ENCODE measurements at regions not wholly inside any gene's neighbourhood (a gene's known extent, or its start where the extent isn't known, plus 50 kb on each side); places are given as distances from the start of the nearest gene placed in this dataset.
A peak's percentile ranks its signal among the peaks of the same experiment; 100 is the strongest.

- DNase-seq (ENCODE audit: low read depth in 1 of 2, low spot score in 1 of 2): no peak
- Histone ChIP-seq H3K27ac (replicated peaks) (peak overlapping the region; percentile 37), H3K27me3 (ENCODE audit: insufficient read depth, poor library complexity, severe bottlenecking) (no peaks in the 10 kb centered on the region), H3K4me3 (replicated peaks; ENCODE audit: insufficient read depth, low read length) (no peak overlapping the region)
- TF ChIP-seq POLR2AphosphoS5 (IDR thresholded peaks at IDR 0.05; ENCODE audit: low read depth) (no peak), CTCF (IDR thresholded peaks at IDR 0.05; ENCODE audit: insufficient read depth, low read length) (no peak), REST (IDR thresholded peaks at IDR 0.05; ENCODE audit: insufficient replicate concordance, low read depth) (no peak), SPI1 (IDR thresholded peaks at IDR 0.05; ENCODE audit: borderline replicate concordance, low read depth) (no peak)
Measured at GRCh38 chr2:38441346-38441745, 64.3 kb upstream of the ATL2 start.

- peak; percentile 14 to 62 for DNase-seq (ENCODE audit: low read depth in 1 of 2, low spot score in 1 of 2)
- Histone ChIP-seq H3K4me3 (replicated peaks; ENCODE audit: insufficient read depth, low read length) (no peak overlapping the region), H3K27me3 (ENCODE audit: insufficient read depth, poor library complexity, severe bottlenecking) (no peaks in the 10 kb centered on the region), H3K27ac (replicated peaks) (peak overlapping the region; percentile 37)
- TF ChIP-seq SPI1 (IDR thresholded peaks at IDR 0.05; ENCODE audit: borderline replicate concordance, low read depth) (no peak), POLR2AphosphoS5 (IDR thresholded peaks at IDR 0.05; ENCODE audit: low read depth) (0 out of 2 replicates have a peak, but pooled peaks have one; percentile 19)
Measured at GRCh38 chr2:38440655-38441054, 63.6 kb upstream of the ATL2 start.

- DNase-seq (ENCODE audit: low read depth in 1 of 2, low spot score in 1 of 2): no peak
- Histone ChIP-seq H3K27me3 (ENCODE audit: insufficient read depth, poor library complexity, severe bottlenecking) (no peaks in the 10 kb centered on the region), H3K27ac (replicated peaks) (peak overlapping the region; percentile 9; the same call in 1 of the 2 replicates), H3K4me3 (replicated peaks; ENCODE audit: insufficient read depth, low read length) (no peak overlapping the region)
- TF ChIP-seq POLR2AphosphoS5 (IDR thresholded peaks at IDR 0.05; ENCODE audit: low read depth) (no peak), SPI1 (IDR thresholded peaks at IDR 0.05; ENCODE audit: borderline replicate concordance, low read depth) (no peak), REST (IDR thresholded peaks at IDR 0.05; ENCODE audit: insufficient replicate concordance, low read depth) (no peak), GABPA (IDR thresholded peaks at IDR 0.05; ENCODE audit: low read depth) (no peak), CTCF (IDR thresholded peaks at IDR 0.05; ENCODE audit: insufficient read depth, low read length) (no peak)
Measured at GRCh38 chr2:38439863-38440262, 62.8 kb upstream of the ATL2 start.

- no peak overlapping the region for H3K27ac ChIP-seq (replicated peaks)
- H3K4me3 ChIP-seq (replicated peaks; ENCODE audit: insufficient read depth, low read length): no peak overlapping the region
- no peak for TF ChIP-seq GABPA (IDR thresholded peaks at IDR 0.05; ENCODE audit: low read depth)
- no peak for TF ChIP-seq SPI1 (IDR thresholded peaks at IDR 0.05; ENCODE audit: borderline replicate concordance, low read depth)
- TF ChIP-seq REST (IDR thresholded peaks at IDR 0.05; ENCODE audit: insufficient replicate concordance, low read depth): no peak
- no peak for TF ChIP-seq POLR2AphosphoS5 (IDR thresholded peaks at IDR 0.05; ENCODE audit: low read depth)
- TF ChIP-seq CTCF (IDR thresholded peaks at IDR 0.05; ENCODE audit: insufficient read depth, low read length): no peak
- no peaks in the 10 kb centered on the region for H3K27me3 ChIP-seq (ENCODE audit: insufficient read depth, poor library complexity, severe bottlenecking)
- DNase-seq (ENCODE audit: low read depth in 1 of 2, low spot score in 1 of 2): no peak
Measured at GRCh38 chr2:38438883-38439612, 62.0 kb upstream of the ATL2 start.
